NCI-H1436 (cell line): ENCODE measurements at regions not wholly inside any gene's neighbourhood (a gene's known extent, or its start where the extent isn't known, plus 50 kb on each side); places are given as distances from the start of the nearest gene placed in this dataset.

Source experiments
- DNase-seq: peaks from one replicate; lab custom pipeline; 2025; lab: John Stamatoyannopoulos, UW

DNA sequence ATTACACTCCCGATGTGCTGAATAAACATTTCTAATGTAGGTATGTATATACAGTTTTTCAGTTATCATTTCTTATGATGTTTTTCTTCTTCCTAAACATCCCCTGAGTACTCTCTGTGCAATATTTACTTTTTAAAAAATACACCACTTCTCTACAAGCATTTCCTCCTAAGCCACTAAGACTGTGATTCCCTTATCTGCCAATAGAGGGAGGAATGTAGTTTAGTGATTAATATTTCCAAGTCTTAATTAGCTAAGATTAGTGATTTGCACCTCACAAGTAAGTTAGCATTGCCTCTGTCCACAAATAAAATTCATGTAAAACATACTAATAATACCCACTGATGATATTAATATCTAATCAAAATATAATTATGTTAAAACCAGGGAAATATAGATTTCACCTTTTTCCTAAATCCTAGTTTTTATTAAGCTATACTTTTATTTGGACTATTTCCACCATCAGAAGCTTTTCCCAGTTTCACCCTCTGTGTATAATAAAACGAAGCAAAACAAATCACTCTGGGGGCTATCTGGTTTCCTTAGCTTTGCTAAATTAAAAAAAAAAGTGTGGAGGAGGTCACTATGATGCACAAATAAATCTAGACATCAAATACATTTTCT lies 909.1 kb downstream of the FAT4 start:
- DNase-seq: no peak

DNA sequence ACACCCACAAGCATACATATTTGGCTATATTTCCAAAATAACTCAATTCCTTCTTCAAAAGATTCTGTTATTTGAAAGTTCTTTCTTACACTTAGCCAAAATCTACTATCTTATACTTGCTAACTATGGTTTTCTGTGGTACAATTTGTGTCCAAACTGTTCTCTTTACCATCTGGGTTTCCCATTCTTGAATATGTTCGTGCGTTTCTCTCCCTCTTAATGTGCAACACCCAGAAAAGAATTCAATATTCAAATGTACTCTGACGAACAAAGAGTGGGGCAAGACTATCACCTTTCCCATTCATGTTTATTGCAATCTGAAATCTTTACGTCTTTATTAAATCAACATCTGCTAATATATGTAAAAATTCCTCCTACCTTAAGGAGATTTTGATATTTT lies 912.7 kb downstream of the FAT4 start:
- DNase-seq: no peak

DNA sequence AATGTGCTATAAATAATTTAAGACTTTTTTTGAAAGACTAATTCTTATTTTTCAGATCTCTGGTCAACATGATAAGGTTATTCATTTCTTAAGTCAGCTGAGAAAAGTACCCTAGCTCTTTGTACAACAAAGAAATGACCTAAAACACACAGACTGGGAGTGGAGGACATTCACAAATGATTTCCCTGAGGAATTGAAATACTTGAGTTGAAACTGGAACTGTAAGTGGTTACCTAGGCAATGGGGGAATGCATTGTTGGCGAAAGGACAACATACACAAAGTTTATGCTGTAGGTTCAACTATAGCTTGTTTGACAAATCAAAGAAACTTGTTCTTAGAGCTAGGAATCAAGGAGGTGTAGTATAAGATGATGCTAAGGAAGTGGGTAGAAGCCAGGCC lies 915.5 kb downstream of the FAT4 start:
- DNase-seq: no peak

DNA sequence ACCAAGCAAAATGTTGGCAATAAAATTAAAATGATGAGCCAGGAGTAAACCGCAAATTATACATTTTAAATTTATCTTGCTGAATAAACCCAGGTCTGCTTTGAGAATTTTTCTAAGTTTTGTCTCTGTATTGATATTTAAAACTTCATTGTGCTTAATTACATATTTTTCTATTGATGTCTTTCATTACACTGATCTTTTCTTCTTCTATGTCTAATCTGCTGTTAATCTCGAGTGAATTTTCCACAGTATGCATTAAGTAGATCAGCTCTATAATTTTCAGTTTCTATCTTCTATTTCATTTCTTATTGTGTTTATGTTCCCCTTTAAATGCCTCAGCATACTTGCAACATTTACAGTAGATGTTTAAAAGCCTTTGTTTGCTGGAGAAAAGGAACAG lies 918.7 kb downstream of the FAT4 start:
- no peak for DNase-seq

DNA sequence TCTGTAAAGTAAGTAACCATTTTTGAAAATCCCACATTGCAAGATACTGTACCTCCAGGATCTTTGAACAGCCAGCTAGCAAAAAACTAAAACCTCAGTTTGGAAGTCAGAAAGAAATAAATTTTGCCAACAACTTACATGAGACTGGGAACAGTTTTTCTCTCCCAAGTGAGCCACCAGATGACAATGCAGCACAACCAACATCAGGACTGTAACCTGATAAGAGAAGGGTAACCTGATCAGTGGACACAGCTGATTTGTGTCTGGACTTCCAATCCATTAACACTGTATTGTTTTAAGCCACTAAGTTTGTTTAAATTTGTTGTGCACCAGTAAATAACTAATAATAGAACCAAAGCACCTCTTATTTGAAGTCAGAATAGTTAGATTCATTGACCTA lies 923.3 kb downstream of the FAT4 start:
- DNase-seq: no peak

DNA sequence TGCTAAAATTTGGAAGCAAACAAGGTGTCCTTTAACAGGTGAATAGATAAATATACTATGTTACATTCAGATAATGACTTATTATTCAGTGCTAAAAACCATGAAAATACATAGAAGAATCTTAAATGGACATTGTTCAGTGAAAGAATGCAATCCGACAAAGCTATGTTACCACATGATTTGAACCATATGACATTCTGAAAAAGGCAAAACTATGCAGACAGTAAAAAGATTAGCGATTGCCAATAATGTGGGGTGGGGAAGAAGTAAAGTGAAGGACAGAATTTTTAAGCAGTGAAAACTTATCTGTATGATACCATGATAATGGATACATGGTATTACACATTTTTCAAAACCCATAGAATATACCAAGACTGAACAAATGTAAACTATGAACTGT lies 926.9 kb downstream of the FAT4 start:
- no peak for DNase-seq

DNA sequence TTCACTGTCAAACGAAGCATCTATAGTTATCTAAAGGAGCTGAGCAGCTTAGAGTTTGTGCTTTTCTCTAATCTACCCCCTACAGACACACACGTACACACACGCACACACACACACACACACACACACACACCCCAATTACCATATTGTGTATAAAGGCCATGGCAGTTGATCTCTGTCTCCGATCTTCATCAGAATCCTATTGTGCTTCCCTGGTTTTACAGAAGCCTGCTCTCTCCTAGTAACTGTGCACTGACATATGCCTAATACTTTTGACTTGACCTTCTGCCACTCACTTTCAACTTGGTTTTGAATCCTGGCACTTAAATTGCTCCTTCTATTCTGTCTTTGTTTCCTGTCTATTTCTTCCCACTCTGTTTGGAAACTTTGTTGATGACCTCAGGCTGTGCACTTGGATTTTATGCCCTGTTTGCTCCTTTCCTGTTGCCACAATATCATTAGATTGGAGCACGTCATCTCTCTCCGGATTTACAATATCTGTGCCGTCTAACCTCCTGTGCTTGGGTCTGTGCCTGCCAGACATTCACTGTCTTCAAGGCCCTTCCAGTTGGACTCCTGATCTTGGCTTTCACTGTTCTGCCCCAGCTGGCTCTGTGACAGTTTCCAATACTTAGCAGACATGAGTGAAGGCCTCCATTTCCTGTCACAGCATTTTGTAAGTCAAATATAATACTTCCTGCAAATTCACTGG lies 928.1 kb downstream of the FAT4 start:
- no peak for DNase-seq

DNA sequence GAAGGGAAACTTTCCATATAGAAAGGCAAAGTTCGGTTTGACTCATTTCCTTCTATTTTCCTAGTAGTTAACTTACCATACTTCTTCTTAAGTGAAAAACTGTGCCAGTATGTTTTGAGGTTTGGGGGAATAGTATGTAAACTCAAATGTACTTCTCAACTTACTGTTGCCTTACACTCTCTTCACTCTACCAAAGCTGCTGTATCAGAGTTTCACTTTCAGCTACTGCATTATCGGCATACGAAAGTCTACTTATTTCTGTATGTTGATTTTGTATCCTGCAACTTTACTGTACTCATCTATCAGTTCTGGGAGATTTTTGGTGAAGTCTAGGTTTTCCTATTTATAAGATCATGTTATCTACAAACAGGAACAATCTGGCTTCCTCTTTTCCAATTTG lies 932.7 kb downstream of the FAT4 start:
- DNase-seq: no peak

DNA sequence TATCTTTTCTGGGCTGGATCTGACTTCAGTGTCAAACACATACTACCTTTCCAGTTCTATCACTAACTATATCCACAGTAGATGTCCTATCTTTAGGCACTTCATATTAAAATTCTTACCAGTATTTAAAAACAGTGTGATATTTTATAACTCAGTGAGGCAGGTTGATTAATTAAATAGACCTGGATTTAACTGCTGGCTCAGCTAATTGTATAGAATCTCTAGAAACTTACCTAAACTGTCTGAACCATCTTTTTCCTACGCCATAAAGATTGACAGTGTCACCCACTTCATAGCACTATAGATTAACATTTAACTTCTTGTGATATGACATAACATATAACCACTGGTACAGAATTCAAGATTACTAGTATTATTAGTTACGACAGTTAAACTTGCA lies 935.3 kb downstream of the FAT4 start:
- DNase-seq: no peak

DNA sequence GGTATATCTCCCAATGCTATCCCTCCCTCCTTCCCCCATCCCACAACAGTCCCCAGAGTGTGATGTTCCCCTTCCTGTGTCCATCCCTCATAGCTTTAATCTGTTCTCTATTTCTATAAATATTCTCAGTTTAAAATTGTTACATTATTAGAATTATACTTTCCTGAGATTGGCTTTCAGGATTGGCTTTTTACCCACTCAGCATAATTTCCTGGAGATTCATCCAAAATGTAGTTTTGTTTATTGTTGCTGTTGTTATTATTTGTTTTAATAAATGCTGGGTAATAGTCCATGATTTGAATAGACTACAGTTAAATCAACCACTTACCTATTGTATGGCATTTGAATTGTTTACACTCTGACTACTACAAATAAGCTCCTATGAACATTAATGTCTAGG lies 936.4 kb downstream of the FAT4 start:
- DNase-seq: no peak

DNA sequence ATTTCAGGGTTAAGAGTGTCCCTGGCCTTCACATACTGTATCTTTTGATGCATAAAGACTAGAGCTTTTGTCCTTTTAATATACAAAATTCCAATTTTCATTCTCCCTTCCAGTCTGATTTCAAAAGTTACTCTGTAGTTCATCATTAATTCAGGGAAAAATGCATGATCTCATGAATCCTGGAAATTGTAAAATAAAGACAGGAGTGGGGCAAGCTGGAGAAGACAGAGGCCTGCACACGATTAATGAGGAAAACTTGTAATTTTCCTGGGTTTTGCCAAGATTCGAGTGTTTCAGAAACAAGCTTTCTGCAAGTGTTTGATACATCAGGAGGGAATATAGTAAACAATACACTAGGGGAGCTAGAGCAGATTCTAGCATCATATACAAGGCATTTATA lies 947.9 kb downstream of the FAT4 start:
- no peak for DNase-seq

DNA sequence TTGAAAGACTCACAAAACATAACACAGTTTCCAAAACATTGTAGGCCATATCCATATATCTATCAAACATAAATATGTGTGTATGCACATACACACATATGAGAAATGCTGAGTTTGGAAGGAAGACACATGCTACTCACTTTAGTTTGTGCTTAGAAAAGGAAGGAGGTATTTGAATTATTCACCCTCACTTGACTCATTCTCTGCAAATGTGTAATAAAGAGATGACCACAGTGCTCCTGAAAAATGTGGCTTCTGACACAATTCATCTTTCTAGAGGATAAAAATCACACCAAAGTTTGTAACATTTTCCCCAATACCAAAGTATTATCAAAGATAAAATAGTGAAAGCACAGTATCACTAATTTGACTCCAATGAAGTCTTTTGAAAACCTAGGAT lies 950.1 kb downstream of the FAT4 start:
- DNase-seq: no peak

DNA sequence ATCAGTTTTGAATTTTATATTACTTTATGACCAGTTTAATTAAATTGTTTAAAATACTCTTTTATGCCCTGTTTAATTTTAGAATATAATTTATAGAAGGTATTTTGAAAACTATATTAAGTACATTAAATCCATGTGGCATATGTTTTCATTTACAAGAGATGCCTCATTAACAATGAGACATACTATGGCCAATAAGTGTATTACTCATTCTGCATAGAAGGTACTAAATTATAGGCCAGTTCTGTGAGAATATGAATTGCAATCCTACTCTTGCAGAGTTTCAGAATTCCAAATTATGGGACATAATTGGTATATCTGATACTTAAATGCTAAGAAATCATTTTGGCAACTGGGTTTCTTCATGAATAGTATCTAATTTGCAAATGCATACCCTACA lies 951.1 kb downstream of the FAT4 start:
- no peak for DNase-seq

DNA sequence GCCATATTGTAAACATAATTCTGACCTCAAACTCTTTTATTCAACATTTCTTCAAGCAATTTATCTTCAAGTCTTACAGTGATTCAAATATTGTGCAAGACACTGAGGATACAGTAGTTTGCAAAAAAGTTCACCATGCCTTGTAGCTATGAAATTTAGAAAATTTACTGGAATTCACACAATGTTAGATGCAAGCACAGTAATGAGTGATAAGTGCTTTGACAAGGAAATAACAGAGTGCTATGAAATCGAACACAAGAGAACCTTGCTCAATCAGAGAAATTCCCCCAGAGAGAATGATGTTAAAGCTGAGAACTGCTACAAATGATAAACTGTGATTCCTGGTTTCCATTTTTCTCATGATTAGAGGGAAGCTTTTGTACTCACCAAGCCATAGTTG lies 952.9 kb downstream of the FAT4 start:
- no peak for DNase-seq

DNA sequence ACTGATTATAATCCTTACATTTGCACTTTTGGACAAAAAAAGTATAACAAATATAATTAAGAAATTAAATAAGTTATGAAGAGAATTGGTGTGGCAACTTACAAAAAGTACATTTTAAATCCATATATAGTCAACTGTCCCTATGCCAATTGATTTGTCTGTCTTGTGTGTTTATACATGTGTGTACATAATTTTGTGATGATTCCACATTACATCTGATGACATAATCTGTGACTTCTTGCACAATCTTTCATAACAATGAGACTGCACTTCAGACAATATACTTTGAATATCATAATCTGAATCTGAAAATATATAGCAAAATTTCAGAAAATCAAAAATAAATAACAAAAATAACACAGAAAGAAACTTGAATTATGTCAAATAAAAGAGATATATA lies 953.4 kb downstream of the FAT4 start:
- DNase-seq: no peak

DNA sequence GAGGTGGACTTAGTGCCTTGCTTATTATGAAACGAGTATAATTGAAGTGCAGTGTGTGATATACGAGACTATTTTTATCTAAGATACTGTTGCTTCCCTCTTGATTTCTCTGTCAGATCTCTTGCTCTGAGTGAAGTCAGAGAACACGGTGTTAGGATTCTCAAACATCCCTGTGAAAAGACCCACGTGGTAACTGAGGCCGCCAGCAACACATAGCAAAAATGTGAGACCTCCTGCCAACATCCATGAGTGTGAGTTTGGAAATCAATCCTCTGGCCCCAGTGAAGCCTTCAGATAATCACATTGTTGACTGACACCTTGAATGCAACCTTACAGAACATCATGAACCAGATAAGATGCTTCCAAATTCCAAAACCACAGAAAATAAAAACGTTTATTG lies 954.4 kb downstream of the FAT4 start:
- DNase-seq: no peak

DNA sequence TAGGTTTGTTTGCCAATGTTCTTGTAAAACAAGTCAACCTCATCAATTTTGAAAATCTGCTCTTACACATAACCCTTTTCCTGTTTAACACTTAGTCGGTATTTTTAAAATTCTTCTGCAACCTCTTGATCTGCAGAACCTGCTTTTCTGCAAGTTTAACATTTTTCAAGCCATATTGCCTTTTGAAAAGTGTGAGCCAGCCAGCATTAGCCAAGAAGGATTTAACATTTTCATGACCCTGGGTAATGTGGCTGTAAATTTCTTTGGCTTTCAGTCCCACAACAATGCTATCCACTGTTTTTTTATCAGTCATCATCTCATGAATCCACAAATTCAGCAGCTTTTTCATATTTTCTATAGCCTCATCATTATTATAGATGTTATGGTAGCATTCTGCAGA lies 956.5 kb downstream of the FAT4 start:
- no peak for DNase-seq

DNA sequence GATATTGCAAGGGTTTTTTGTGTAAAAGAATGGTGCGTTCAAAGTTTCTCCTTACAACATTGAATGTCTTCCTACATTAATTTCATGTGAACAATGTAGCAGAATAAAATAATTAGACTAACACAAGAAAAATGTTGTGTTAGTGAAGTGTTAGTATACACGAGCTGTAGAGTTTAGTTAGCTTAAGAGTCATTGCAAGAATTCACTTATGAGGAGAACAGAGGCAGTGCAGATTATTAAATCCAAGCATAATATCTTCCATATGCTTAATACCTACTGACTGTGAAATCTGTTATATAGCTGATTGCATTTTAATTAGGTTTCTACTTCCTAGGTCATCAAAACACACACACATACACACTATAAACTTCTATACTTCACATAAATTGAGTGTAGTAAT lies 959.0 kb downstream of the FAT4 start:
- DNase-seq: no peak

DNA sequence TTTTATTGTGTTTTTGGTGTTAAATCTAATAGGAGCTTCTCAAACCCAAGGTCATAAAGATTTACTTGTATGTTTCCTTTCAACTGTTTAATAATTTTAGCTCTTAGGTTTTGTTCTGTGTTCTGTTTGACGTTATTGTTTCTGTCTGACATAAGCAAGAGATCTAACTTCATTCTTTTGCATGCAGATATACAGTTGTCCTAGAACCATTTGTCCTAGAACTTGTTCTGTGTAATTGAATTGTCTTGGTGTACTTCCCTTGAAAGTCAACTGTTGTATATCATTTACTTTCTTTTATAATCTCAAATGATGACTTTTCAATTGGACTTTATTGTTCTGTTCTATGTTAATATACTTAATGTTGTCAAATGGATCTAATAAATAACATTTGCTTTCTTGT lies 977.1 kb downstream of the FAT4 start:
- no peak for DNase-seq

DNA sequence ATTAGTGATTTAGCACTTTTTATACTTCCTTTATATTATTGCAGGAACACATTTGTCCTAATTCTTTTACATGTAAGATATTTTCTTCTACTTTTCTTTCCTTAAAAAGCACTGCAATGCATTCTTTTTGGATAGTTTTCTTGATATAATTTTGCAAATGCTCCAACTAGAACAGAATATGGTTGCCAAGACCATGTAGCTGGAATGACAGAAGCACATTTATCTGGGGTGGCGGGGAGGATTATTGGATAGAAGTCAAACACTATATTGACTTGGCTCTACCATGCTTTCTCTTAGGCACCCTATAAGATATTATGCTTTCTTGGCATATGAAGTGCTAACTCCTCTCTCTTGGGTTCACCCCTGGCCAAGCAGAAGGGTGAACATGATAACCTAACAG lies 983.5 kb downstream of the FAT4 start:
- DNase-seq: no peak

DNA sequence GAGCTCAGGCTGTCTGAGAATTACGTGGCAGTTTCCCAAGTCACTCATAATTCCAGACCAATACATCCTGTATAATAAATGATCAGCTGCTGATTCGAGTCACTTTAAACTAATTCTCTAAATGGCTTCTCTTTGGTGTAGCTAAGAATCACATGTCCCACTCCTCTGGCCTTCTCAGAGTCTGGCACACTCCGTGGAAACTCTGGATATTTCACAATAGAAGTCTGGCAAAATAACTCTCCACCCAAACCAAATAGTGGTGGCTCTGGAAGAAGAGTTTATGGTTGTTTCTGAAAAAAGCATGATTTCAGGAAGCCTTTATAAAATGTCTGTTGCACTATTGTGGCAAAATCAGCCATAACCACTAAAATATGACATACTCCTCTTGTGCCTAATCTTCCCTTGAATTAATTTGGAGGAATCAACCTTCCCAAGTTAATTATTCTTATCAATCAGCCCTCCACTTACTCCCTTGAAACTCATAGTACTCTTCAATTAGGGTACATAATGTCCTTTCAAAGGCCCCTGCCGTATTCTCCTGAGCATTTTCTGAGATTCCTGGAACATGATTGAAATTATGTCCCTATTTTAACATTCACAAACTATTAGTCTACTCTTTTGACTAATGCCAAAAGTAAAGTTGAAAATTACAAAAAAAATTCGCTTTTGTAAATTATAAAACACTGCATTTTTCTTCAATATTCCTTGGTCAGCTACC lies 991.6 kb downstream of the FAT4 start:
- DNase-seq: no peak

DNA sequence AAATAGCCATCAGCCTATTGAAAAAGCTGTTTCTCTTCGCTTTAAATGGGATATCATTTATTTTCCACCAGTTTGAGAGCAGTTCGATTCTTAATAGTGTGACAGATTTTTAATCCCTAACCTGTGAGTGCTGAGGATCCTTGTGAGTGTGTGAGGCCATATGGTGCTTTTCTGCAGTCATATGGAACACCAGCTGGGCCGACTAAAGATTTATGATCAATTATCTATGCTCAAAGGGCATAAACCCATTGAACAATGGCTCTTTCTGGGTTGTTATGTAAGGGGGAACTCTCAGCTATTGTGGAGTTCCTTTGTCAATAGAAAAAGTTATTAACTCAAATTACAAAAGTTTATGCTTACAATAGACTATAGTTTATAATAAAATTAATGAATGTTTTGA lies 1003.6 kb downstream of the FAT4 start:
- DNase-seq: no peak

DNA sequence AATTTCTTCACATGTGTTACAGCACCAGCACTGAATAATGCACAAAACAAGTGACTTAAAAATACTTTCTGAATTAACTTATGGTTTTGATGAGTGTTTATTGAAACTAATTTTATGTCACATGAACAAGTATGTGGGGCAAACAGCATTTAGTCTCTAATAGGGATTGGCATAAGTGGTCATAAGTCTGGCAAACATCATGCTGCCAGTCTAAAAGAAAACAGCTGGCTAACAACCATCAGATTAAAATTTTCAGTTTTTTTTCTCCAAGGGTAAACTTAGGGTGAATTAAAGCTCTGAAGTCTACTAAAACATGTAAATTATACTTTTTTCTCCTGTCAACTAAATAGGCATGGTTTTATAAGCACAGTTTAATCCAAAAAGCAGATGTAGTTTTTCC lies 1014.2 kb downstream of the FAT4 start:
- DNase-seq: no peak

DNA sequence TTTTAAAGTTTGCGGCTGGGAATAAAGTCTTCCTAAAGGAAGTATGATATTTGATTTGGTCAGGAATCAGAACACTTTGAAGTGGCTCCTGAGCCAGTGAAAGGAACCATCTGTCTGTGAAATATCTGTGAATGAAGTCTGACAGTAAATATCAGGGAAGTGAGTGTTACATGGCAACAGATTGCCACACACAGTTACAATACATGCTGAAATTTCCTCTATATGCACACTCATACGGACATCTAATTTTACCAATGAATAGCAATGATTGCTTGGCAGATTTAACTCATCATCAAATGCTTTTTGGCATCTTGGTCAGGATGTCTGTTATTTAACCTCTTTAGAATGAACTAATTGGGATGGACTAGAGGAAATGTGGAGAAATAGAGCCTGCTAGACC lies 1023.8 kb downstream of the FAT4 start:
- DNase-seq: no peak
